MCF 10A (cell line): ENCODE measurements at regions not wholly inside any gene's neighbourhood (a gene's known extent, or its start where the extent isn't known, plus 50 kb on each side); places are given as distances from the start of the nearest gene placed in this dataset.
A peak's percentile ranks its signal among the peaks of the same experiment; 100 is the strongest.

Source experiments
- BruUV-seq: library from RNA; stranded (reverse); fragments of 400-500 nt; replicated peaks from 2 replicates; lab custom pipeline; 2021; lab: Mats Ljungman, UMichigan
- CTCF ChIA-PET: fragments of 300-600 bp; sonication (Branson Sonifier 250); formaldehyde crosslinking; extraction: SDS; loops from one replicate; lab custom pipeline; 2021; ENCODE audit warnings: antibody characterized with exemption, inconsistent platforms; lab: Yijun Ruan, JAX
- POLR2A ChIA-PET: fragments of 300-600, 350-650 bp; sonication (Branson Sonifier 250); formaldehyde crosslinking; extraction: SDS; loops from one replicate; lab custom pipeline; 2020; ENCODE audit warnings: antibody characterized with exemption, inconsistent platforms; lab: Yijun Ruan, JAX
- DNase-seq: peaks from one replicate; pipeline ENCODE4 v3.0.0-alpha.2; 2018; ENCODE audit not compliant: unreplicated experiment
- H3K27ac Mint-ChIP-seq: one replicate; pipeline ENCODE4 v1.8.0; 2022; ENCODE audit warnings: mild to moderate bottlenecking, low read depth, mixed read lengths; ENCODE audit not compliant: unreplicated experiment
- H3K27me3 Mint-ChIP-seq: one replicate; pipeline ENCODE4 v1.8.0; 2022; ENCODE audit warnings: mixed read lengths; ENCODE audit not compliant: insufficient read depth, unreplicated experiment
- H3K36me3 Mint-ChIP-seq: one replicate; pipeline ENCODE4 v1.8.0; 2022; ENCODE audit warnings: mild to moderate bottlenecking, moderate library complexity, mixed read lengths; ENCODE audit not compliant: insufficient read depth, unreplicated experiment
- H3K4me1 Mint-ChIP-seq: one replicate; pipeline ENCODE4 v1.8.0; 2022; ENCODE audit warnings: mixed read lengths; ENCODE audit not compliant: insufficient read depth, unreplicated experiment
- H3K4me3 Mint-ChIP-seq: one replicate; pipeline ENCODE4 v1.8.0; 2022; ENCODE audit warnings: mild to moderate bottlenecking, moderate library complexity, mixed read lengths; ENCODE audit not compliant: unreplicated experiment
- H3K9me3 Mint-ChIP-seq: one replicate; pipeline ENCODE4 v1.8.0; 2022; ENCODE audit warnings: mixed read lengths; ENCODE audit not compliant: unreplicated experiment
- CTCF ChIP-seq: fragments of 200-600 bp; IDR thresholded peaks from one replicate; pipeline ENCODE4 v1.8.0; 2022; ENCODE audit warnings: antibody characterized with exemption, mild to moderate bottlenecking; ENCODE audit not compliant: unreplicated experiment
- intact Hi-C: fragments of 100-400 bp; cut with micrococcal nuclease; formaldehyde crosslinking; loops from 2 replicates; pipeline ENCODE4 v1.14.1; 2022

DNA sequence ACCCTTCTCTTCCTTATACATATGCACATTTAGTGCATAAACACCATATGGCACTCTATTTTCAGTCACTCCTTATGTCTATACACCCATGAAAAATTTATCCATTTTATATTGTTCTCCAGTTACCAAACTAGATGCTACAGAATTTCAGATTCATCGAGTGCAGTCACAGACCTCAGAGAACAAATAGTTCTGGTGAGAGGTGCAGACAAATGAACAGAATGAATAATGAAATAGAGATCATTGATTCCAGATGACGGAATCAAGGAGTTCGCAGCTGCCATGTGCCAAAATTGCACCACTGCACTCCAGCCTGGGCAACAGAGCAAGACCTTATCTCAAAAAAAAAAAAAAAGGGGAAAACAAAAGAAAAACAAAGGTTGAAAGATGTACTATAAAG lies 214.8 kb upstream of the CEP162 start:
- no peaks in the 10 kb centered on the region for H3K9me3 Mint-ChIP-seq
- no peak for TF ChIP-seq CTCF
- CTCF ChIA-PET = interaction anchor here (0.8 to 1.0 kb wide), 4 partner anchors 21 to 1040 kb away, joined by 3 to 4 read pairs (median 3); no protein-coding TSS in a partner anchor
- no peaks in the 10 kb centered on the region for H3K4me1 Mint-ChIP-seq
- H3K27me3 Mint-ChIP-seq = no peaks in the 10 kb centered on the region
- intact Hi-C loops = no loop called here
- no peak overlapping the region for H3K4me3 Mint-ChIP-seq
- BruUV-seq = no TSS peak
- no peak for DNase-seq
- H3K36me3 Mint-ChIP-seq = no peaks in the 10 kb centered on the region
- H3K27ac Mint-ChIP-seq = no peak overlapping the region
- POLR2A ChIA-PET = no interaction called here

GRCh38 chr6:84441456-84441855 lies 214.0 kb upstream of the CEP162 start:
- H3K36me3 Mint-ChIP-seq = no peaks in the 10 kb centered on the region
- POLR2A ChIA-PET = no interaction called here
- peak; percentile 19 for DNase-seq
- no TSS peak for BruUV-seq
- H3K9me3 Mint-ChIP-seq = no peaks in the 10 kb centered on the region
- intact Hi-C loops = no loop called here
- H3K4me1 Mint-ChIP-seq = no peaks in the 10 kb centered on the region
- no peak for TF ChIP-seq CTCF
- no peak overlapping the region for H3K4me3 Mint-ChIP-seq
- CTCF ChIA-PET = interaction anchor here (0.7 kb wide), 1 partner anchor 9 kb away, joined by 3 read pairs; no protein-coding TSS in a partner anchor
- no peaks in the 10 kb centered on the region for H3K27me3 Mint-ChIP-seq
- H3K27ac Mint-ChIP-seq = no peak overlapping the region

DNA sequence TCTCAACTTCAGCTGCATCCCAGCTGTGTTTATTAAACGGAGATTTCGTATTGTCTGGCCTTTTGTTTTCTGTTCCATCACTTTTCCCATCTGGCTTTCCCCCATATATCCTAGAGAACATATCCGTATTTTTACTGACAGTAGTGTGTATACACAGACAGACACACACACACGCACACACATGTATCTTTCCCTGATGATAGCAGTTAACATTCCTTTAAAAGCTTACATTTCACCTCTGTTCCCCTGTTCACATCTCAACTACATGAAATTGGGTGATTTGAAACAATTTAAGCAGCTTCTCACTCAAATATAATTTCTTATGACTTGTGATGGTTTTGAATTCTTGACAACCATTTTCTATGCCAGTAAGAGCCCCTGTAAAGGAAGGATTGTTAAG lies 207.1 kb upstream of the CEP162 start:
- H3K36me3 Mint-ChIP-seq = no peaks in the 10 kb centered on the region
- ChIA-PET POLR2A (interaction anchor here (0.7 to 1.1 kb wide), 2 partner anchors 90 to 379 kb away, joined by 3 to 4 read pairs; no protein-coding TSS in a partner anchor), CTCF (interaction anchor here (2.0 kb wide), 1 partner anchor 889 kb away, joined by 6 read pairs; no protein-coding TSS in a partner anchor)
- no peak for TF ChIP-seq CTCF
- BruUV-seq = no TSS peak
- no peak for DNase-seq
- H3K9me3 Mint-ChIP-seq = no peaks in the 10 kb centered on the region
- intact Hi-C loops = no loop called here
- no peak overlapping the region for H3K27ac Mint-ChIP-seq
- H3K4me3 Mint-ChIP-seq = no peak overlapping the region
- no peaks in the 10 kb centered on the region for H3K27me3 Mint-ChIP-seq
- peaks cover 20% of the 10 kb centered on the region for H3K4me1 Mint-ChIP-seq

DNA sequence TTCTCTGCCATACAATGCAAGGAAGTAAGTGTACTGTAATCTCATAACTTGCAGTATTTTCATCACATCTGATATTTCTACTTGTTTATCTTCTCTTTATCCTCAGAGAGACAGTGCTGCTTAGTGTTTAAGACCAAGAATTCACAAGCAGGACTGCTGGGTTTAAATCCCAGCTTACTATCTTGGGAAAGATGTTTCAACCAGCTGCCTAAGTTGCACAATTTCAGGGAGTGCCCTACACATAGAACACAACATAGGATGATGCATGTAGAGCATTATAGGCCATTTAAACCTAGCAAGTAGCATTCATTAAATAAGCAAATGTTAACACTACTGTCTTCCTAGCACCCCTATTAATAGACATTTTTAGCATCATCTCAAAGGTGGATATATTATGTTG lies 205.2 kb upstream of the CEP162 start:
- H3K4me3 Mint-ChIP-seq = no peak overlapping the region
- H3K27me3 Mint-ChIP-seq = no peaks in the 10 kb centered on the region
- no TSS peak for BruUV-seq
- intact Hi-C loops = no loop called here
- POLR2A ChIA-PET = interaction anchor here (0.7 to 1.5 kb wide), 3 partner anchors 17 to 122 kb away, joined by 3 to 4 read pairs (median 4); no protein-coding TSS in a partner anchor
- no peaks in the 10 kb centered on the region for H3K9me3 Mint-ChIP-seq
- no peak for TF ChIP-seq CTCF
- no peaks in the 10 kb centered on the region for H3K36me3 Mint-ChIP-seq
- CTCF ChIA-PET = interaction anchor here (0.6 to 2.0 kb wide), 10 partner anchors 9 to 891 kb away, joined by 3 to 7 read pairs (median 4); no protein-coding TSS in a partner anchor
- H3K27ac Mint-ChIP-seq = peak overlapping the region; percentile 88
- H3K4me1 Mint-ChIP-seq = peaks cover 22% of the 10 kb centered on the region
- peak; percentile 62 for DNase-seq
